Left ventricle myocardium inferior (tissue), 1 donor: ENCODE measurements at regions not wholly inside any gene's neighbourhood (a gene's known extent, or its start where the extent isn't known, plus 50 kb on each side); places are given as distances from the start of the nearest gene placed in this dataset.
"Not testable (repeated sequence)": the region's sequence is repeated elsewhere in the genome, so short reads cannot be mapped to it uniquely, and the experiment has no call there.

Source experiments
- DNase-seq: peaks from one replicate; pipeline ENCODE4 v3.0.0-alpha.2; 2020
- H3K27ac ChIP-seq: fragments of 200-600 bp; replicated peaks from 2 replicates; pipeline ENCODE4 v1.8.0; 2021
- H3K27me3 ChIP-seq: fragments of 200-600 bp; 2 replicates; pipeline ENCODE4 v1.8.0; 2021; ENCODE audit warnings: low read depth
- H3K36me3 ChIP-seq: fragments of 200-600 bp; 2 replicates; pipeline ENCODE4 v1.8.0; 2021
- H3K4me1 ChIP-seq: fragments of 200-600 bp; 2 replicates; pipeline ENCODE4 v1.8.0; 2021
- H3K4me3 ChIP-seq: fragments of 200-600 bp; 2 replicates; pipeline ENCODE4 v1.8.0; 2021; ENCODE audit warnings: mild to moderate bottlenecking, moderate library complexity
- H3K9me3 ChIP-seq: fragments of 200-600 bp; replicated peaks from 2 replicates; pipeline ENCODE4 v1.8.0; 2021
- CTCF ChIP-seq: fragments of 200-600 bp; IDR thresholded peaks from 2 replicates; pipeline ENCODE4 v1.8.0; 2021; ENCODE audit warnings: antibody characterized with exemption, mild to moderate bottlenecking, borderline replicate concordance
- intact Hi-C: fragments of 100-400 bp; cut with micrococcal nuclease; formaldehyde crosslinking; loops from one replicate; pipeline ENCODE4 v1.11.0; 2022
- donor health status: DM: no; HTN: yes; CAD: no; lungs with severe emphysema.

GRCh38 chr18:46199515-46200147, 95.4 kb downstream of the HAUS1 start:
- no peak for TF ChIP-seq CTCF
- H3K27ac ChIP-seq = no peak overlapping the region
- no peak for DNase-seq
- intact Hi-C loops = no loop called here
- no peaks in the 10 kb centered on the region for H3K36me3 ChIP-seq
- H3K4me1 ChIP-seq = peaks cover 51% of the 10 kb centered on the region
- H3K9me3 ChIP-seq = no peaks in the 10 kb centered on the region
- no peak overlapping the region for H3K4me3 ChIP-seq
- no peaks in the 10 kb centered on the region for H3K27me3 ChIP-seq

- H3K9me3 ChIP-seq, H3K4me3 ChIP-seq, H3K27ac ChIP-seq, DNase-seq, H3K36me3 ChIP-seq, intact Hi-C loops, H3K27me3 ChIP-seq: not testable (repeated sequence)
- H3K4me1 ChIP-seq = peaks cover 58% of the 10 kb centered on the region
These were observed 96.2 kb downstream of the HAUS1 start for GRCh38 chr18:46200178-46201055.

GRCh38 chr18:46204143-46204542, 100.0 kb downstream of the HAUS1 start:
- no peak for TF ChIP-seq CTCF
- no peak for DNase-seq
- H3K4me3 ChIP-seq = no peak overlapping the region
- H3K27me3 ChIP-seq = no peaks in the 10 kb centered on the region
- no peaks in the 10 kb centered on the region for H3K9me3 ChIP-seq
- H3K27ac ChIP-seq = no peak overlapping the region
- intact Hi-C loops = no loop called here
- H3K36me3 ChIP-seq = no peaks in the 10 kb centered on the region
- peaks cover 52% of the 10 kb centered on the region for H3K4me1 ChIP-seq

GRCh38 chr18:46207985-46208384, 103.8 kb downstream of the HAUS1 start:
- no peak overlapping the region for H3K4me3 ChIP-seq
- no peaks in the 10 kb centered on the region for H3K27me3 ChIP-seq
- H3K27ac ChIP-seq = no peak overlapping the region
- no peak for TF ChIP-seq CTCF
- H3K36me3 ChIP-seq = no peaks in the 10 kb centered on the region
- no peaks in the 10 kb centered on the region for H3K9me3 ChIP-seq
- intact Hi-C loops = no loop called here
- DNase-seq = no peak
- H3K4me1 ChIP-seq = peaks cover 40% of the 10 kb centered on the region

GRCh38 chr18:46209161-46209560, 105.0 kb downstream of the HAUS1 start:
- no peak for TF ChIP-seq CTCF
- intact Hi-C loops = no loop called here

GRCh38 chr18:46211816-46212215, 107.6 kb downstream of the HAUS1 start:
- peaks cover 47% of the 10 kb centered on the region for H3K4me1 ChIP-seq
- intact Hi-C loops = no loop called here
- H3K4me3 ChIP-seq = no peak overlapping the region
- H3K9me3 ChIP-seq = no peaks in the 10 kb centered on the region
- peaks cover 9% of the 10 kb centered on the region for H3K36me3 ChIP-seq
- H3K27me3 ChIP-seq = no peaks in the 10 kb centered on the region
- no peak for DNase-seq
- TF ChIP-seq CTCF = no peak
- H3K27ac ChIP-seq = no peak overlapping the region

More at GRCh38 chr18:46209161-46209560, 105.0 kb downstream of the HAUS1 start:
- H3K4me1 ChIP-seq = peaks cover 43% of the 10 kb centered on the region
- H3K27me3 ChIP-seq = no peaks in the 10 kb centered on the region
- no peak overlapping the region for H3K27ac ChIP-seq
- no peaks in the 10 kb centered on the region for H3K9me3 ChIP-seq
- no peak for DNase-seq
- H3K4me3 ChIP-seq = no peak overlapping the region
- H3K36me3 ChIP-seq = no peaks in the 10 kb centered on the region
